Caco-2 (cell line): ENCODE measurements at regions not wholly inside any gene's neighbourhood (a gene's known extent, or its start where the extent isn't known, plus 50 kb on each side); places are given as distances from the start of the nearest gene placed in this dataset.

ENCODE experiments used
- BruUV-seq: library from RNA; stranded (reverse); fragments of 400-500 nt; replicated peaks from 2 replicates; lab custom pipeline; 2021; lab: Mats Ljungman, UMichigan
- CTCF ChIA-PET: fragments of 300-600 bp; sonication (Branson Sonifier 250); formaldehyde crosslinking; loops from one replicate; lab custom pipeline; 2022; ENCODE audit warnings: antibody characterized with exemption; lab: Charles Lee
- POLR2A ChIA-PET: fragments of 300-600 bp; sonication (Branson Sonifier 250); formaldehyde crosslinking; loops from one replicate; lab custom pipeline; 2022; ENCODE audit warnings: antibody characterized with exemption; lab: Charles Lee
- DNase-seq, 2 experiments: peaks; one replicate each; pipeline versions ENCODE4 v3.0.0 to v3.0.0-alpha.2; 2020 to 2022
- H3K27me3 ChIP-seq: replicated peaks from 2 replicates; pipeline ENCODE4 v1.6.0; 2011; ENCODE audit warnings: low read length; ENCODE audit not compliant: control insufficient read depth, insufficient read depth
- H3K36me3 ChIP-seq: 2 replicates; pipeline ENCODE4 v1.5.1; 2011; ENCODE audit warnings: low read length; ENCODE audit not compliant: control insufficient read depth, insufficient read depth
- H3K4me1 ChIP-seq: fragments of 250-450 bp; sonication (Bioruptor Pico); 2 replicates; pipeline ENCODE4 v1.5.1; 2020; ENCODE audit warnings: mild to moderate bottlenecking
- H3K4me3 ChIP-seq: 2 replicates; pipeline ENCODE4 v1.5.1; 2011; ENCODE audit warnings: low read depth, mild to moderate bottlenecking, control low read depth, low read length
- H3K9me3 ChIP-seq: fragments of 250-450 bp; sonication (Bioruptor Pico); 2 replicates; pipeline ENCODE4 v1.5.1; 2020; ENCODE audit warnings: mild to moderate bottlenecking, moderate library complexity
- H3K27ac Mint-ChIP-seq: one replicate; pipeline ENCODE4 v1.8.0; 2022; ENCODE audit warnings: mixed read lengths; ENCODE audit not compliant: unreplicated experiment
- H3K27me3 Mint-ChIP-seq: one replicate; pipeline ENCODE4 v1.8.0; 2022; ENCODE audit warnings: mixed read lengths; ENCODE audit not compliant: insufficient read depth, unreplicated experiment
- H3K36me3 Mint-ChIP-seq: one replicate; pipeline ENCODE4 v1.8.0; 2022; ENCODE audit warnings: mild to moderate bottlenecking, mixed read lengths; ENCODE audit not compliant: insufficient read depth, unreplicated experiment
- H3K4me1 Mint-ChIP-seq: one replicate; pipeline ENCODE4 v1.8.0; 2022; ENCODE audit warnings: low read depth, mixed read lengths; ENCODE audit not compliant: unreplicated experiment
- H3K4me3 Mint-ChIP-seq: one replicate; pipeline ENCODE4 v1.8.0; 2022; ENCODE audit warnings: mild to moderate bottlenecking, moderate library complexity, mixed read lengths; ENCODE audit not compliant: unreplicated experiment
- H3K9me3 Mint-ChIP-seq: one replicate; pipeline ENCODE4 v1.8.0; 2022; ENCODE audit warnings: mixed read lengths; ENCODE audit not compliant: unreplicated experiment
- CTCF ChIP-seq, 2 experiments: fragments of 200-600 bp in 1 of 2; IDR thresholded peaks; 1 replicate in 1 of 2; 2 replicates in 1 of 2; pipeline versions ENCODE4 v1.5.1 to v1.8.0; 2011 to 2022; ENCODE audit warnings: antibody characterized with exemption in 1 of 2, control low read depth in 1 of 2, inconsistent platforms in 1 of 2, low read depth in 1 of 2, low read length in 1 of 2, mild to moderate bottlenecking in 1 of 2, moderate library complexity in 1 of 2; ENCODE audit not compliant: insufficient read depth in 1 of 2, severe bottlenecking in 1 of 2, unreplicated experiment in 1 of 2
- intact Hi-C: fragments of 100-400 bp; cut with micrococcal nuclease; formaldehyde crosslinking; loops from one replicate; pipeline ENCODE4 v1.10.0; 2022; ENCODE audit not compliant: unreplicated experiment

GRCh38 chr11:26030399-26030798 lies 301.5 kb upstream of the ANO3 start:
- TF ChIP-seq CTCF (IDR thresholded peaks at IDR 0.05; ENCODE audit: insufficient read depth in 1 of 2, low read depth in 1 of 2, low read length in 1 of 2, severe bottlenecking in 1 of 2, unreplicated experiment in 1 of 2), result no peak
- CTCF ChIA-PET, result no interaction called here
- Mint-ChIP-seq H3K9me3 (no peaks in the 10 kb centered on the region), H3K27me3 (no peaks in the 10 kb centered on the region), H3K4me3 (no peak overlapping the region), H3K4me1 (peaks cover 5% of the 10 kb centered on the region), H3K27ac (no peak overlapping the region), H3K36me3 (no peaks in the 10 kb centered on the region)
- POLR2A ChIA-PET, result no interaction called here
- Histone ChIP-seq H3K4me3 (no peak overlapping the region), H3K4me1 (no peaks in the 10 kb centered on the region), H3K36me3 (no peaks in the 10 kb centered on the region), H3K9me3 (no peaks in the 10 kb centered on the region), H3K27me3 (no peaks in the 10 kb centered on the region)
- no peak for DNase-seq
- BruUV-seq, result no TSS peak
- intact Hi-C loops, result no loop called here

- Mint-ChIP-seq H3K9me3 (no peaks in the 10 kb centered on the region), H3K27me3 (no peaks in the 10 kb centered on the region), H3K4me3 (no peak overlapping the region), H3K4me1 (peaks cover 5% of the 10 kb centered on the region), H3K36me3 (no peaks in the 10 kb centered on the region), H3K27ac (no peak overlapping the region)
- H3K27me3 ChIP-seq, result no peaks in the 10 kb centered on the region
- no peak for DNase-seq
- H3K4me3 ChIP-seq, result no peak overlapping the region
- intact Hi-C loops, result no loop called here
- TF ChIP-seq CTCF (IDR thresholded peaks at IDR 0.05; ENCODE audit: insufficient read depth in 1 of 2, low read depth in 1 of 2, low read length in 1 of 2, severe bottlenecking in 1 of 2, unreplicated experiment in 1 of 2), result no peak
- no peaks in the 10 kb centered on the region for H3K9me3 ChIP-seq
- CTCF ChIA-PET, result no interaction called here
- POLR2A ChIA-PET, result no interaction called here
- H3K36me3 ChIP-seq, result no peaks in the 10 kb centered on the region
- H3K4me1 ChIP-seq, result no peaks in the 10 kb centered on the region
- no TSS peak for BruUV-seq
These were observed 299.7 kb upstream of the ANO3 start for GRCh38 chr11:26032241-26032640.

GRCh38 chr11:26035696-26036095 lies 296.2 kb upstream of the ANO3 start:
- POLR2A ChIA-PET, result no interaction called here
- Mint-ChIP-seq H3K4me1 (no peaks in the 10 kb centered on the region), H3K9me3 (no peaks in the 10 kb centered on the region), H3K4me3 (no peak overlapping the region), H3K27ac (no peak overlapping the region), H3K36me3 (no peaks in the 10 kb centered on the region), H3K27me3 (no peaks in the 10 kb centered on the region)
- H3K9me3 ChIP-seq, result no peaks in the 10 kb centered on the region
- H3K4me3 ChIP-seq, result no peak overlapping the region
- H3K27me3 ChIP-seq, result no peaks in the 10 kb centered on the region
- H3K36me3 ChIP-seq, result no peaks in the 10 kb centered on the region
- DNase-seq, result no peak
- CTCF ChIA-PET, result no interaction called here
- BruUV-seq, result no TSS peak
- no peaks in the 10 kb centered on the region for H3K4me1 ChIP-seq
- TF ChIP-seq CTCF (IDR thresholded peaks at IDR 0.05; ENCODE audit: insufficient read depth in 1 of 2, low read depth in 1 of 2, low read length in 1 of 2, severe bottlenecking in 1 of 2, unreplicated experiment in 1 of 2), result no peak
- intact Hi-C loops, result no loop called here
